GM12875 (cell line): ENCODE measurements at regions not wholly inside any gene's neighbourhood (a gene's known extent, or its start where the extent isn't known, plus 50 kb on each side); places are given as distances from the start of the nearest gene placed in this dataset.

Source experiments
- H3K4me3 ChIP-seq: one replicate; pipeline ENCODE4 v1.5.1; 2011; ENCODE audit warnings: low read depth, low read length, control low read depth
- CTCF ChIP-seq: IDR thresholded peaks from 2 replicates; pipeline ENCODE4 v1.5.1; 2011; ENCODE audit warnings: low read depth, mild to moderate bottlenecking, control low read depth, inconsistent platforms, low read length, moderate library complexity, borderline replicate concordance; ENCODE audit not compliant: insufficient read depth

- no peak for TF ChIP-seq CTCF
- H3K4me3 ChIP-seq, result no peak overlapping the region
Measured at GRCh38 chr2:36031471-36031870, 324.1 kb upstream of the CRIM1 start.

GRCh38 chr2:36027616-36028015 is 328.0 kb upstream of the CRIM1 start:
- no peak for TF ChIP-seq CTCF

DNA sequence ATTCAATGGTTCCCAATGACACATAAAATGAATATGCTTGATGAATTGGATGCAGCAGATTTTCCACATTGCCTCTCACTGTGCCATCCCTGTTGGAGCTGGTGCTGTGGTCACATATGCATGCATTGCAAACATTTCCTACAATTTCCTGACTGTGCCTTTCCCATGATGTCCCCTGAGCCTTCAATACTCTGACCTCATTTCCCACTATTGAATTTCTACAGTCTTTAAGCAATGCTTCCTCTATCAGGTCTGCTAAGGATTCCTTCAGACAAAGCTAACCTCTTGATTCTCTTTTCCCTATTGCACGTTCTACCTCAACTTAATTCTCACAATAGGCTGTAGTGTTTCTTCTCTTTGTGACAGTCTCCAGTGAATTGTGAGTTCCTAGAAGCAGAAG is 342.5 kb upstream of the CRIM1 start:
- H3K4me3 ChIP-seq, result no peak overlapping the region
- TF ChIP-seq CTCF, result no peak

More at GRCh38 chr2:36027616-36028015, 328.0 kb upstream of the CRIM1 start:
- no peak overlapping the region for H3K4me3 ChIP-seq

- H3K4me3 ChIP-seq, result no peak overlapping the region
- TF ChIP-seq CTCF, result no peak
Measured at GRCh38 chr2:36006444-36006843, 349.1 kb upstream of the CRIM1 start.

DNA sequence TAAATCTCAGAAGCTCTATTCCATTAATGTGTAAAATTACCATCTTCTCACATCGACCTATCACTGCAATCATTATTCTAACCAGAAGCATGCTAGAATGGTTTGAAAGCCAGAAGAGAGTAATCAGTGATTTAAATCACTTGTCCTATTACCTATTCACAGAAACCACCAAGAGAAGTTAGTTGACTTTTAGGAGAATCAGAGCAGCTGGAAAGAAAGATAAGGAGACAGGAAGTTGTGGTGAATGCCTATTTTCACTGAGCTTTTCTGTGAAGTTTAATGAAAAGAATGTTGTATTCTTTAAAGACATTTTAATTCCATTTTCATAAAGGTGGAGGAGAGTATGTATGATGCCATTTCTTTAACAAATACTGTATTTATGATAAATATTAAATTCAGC is 352.6 kb upstream of the CRIM1 start:
- no peak overlapping the region for H3K4me3 ChIP-seq
- TF ChIP-seq CTCF, result no peak

GRCh38 chr2:35997488-35997887 is 358.1 kb upstream of the CRIM1 start:
- no peak for TF ChIP-seq CTCF

GRCh38 chr2:35989503-35989902 is 366.1 kb upstream of the CRIM1 start:
- H3K4me3 ChIP-seq, result no peak overlapping the region
- TF ChIP-seq CTCF, result no peak

More at GRCh38 chr2:35997488-35997887, 358.1 kb upstream of the CRIM1 start:
- H3K4me3 ChIP-seq, result no peak overlapping the region
